VCaP (cell line): ENCODE measurements at regions not wholly inside any gene's neighbourhood (a gene's known extent, or its start where the extent isn't known, plus 50 kb on each side); places are given as distances from the start of the nearest gene placed in this dataset.

ENCODE experiments used
- H3K27ac ChIP-seq: fragments of 450-650 bp; 2 replicates; pipeline ENCODE4 v1.5.1; 2017
- CTCF ChIP-seq: fragments of 450-650 bp; conservative IDR thresholded peaks from 2 replicates; pipeline ENCODE4 v1.5.1; 2017; ENCODE audit warnings: mild to moderate bottlenecking, moderate library complexity

GRCh38 chr5:120152472-120152871 is 311.6 kb upstream of the PRR16 start:
- TF ChIP-seq CTCF = no peak
- no peak overlapping the region for H3K27ac ChIP-seq

- no peak for TF ChIP-seq CTCF
- H3K27ac ChIP-seq = no peak overlapping the region
Measured at GRCh38 chr5:120152931-120153330, 311.2 kb upstream of the PRR16 start.

- H3K27ac ChIP-seq = no peak overlapping the region
- TF ChIP-seq CTCF = no peak
Measured at GRCh38 chr5:120153551-120153950, 310.5 kb upstream of the PRR16 start.

GRCh38 chr5:120155873-120156272 is 308.2 kb upstream of the PRR16 start:
- H3K27ac ChIP-seq = no peak overlapping the region
- no peak for TF ChIP-seq CTCF

GRCh38 chr5:120158211-120158610 is 305.9 kb upstream of the PRR16 start:
- TF ChIP-seq CTCF = no peak
- no peak overlapping the region for H3K27ac ChIP-seq

GRCh38 chr5:120159155-120159554 is 304.9 kb upstream of the PRR16 start:
- no peak for TF ChIP-seq CTCF
- H3K27ac ChIP-seq = no peak overlapping the region

GRCh38 chr5:120160124-120160895 is 303.8 kb upstream of the PRR16 start:
- no peak for TF ChIP-seq CTCF
- H3K27ac ChIP-seq = no peak overlapping the region
